ENCODE measurements at regions not wholly inside any gene's neighbourhood (a gene's known extent, or its start where the extent isn't known, plus 50 kb on each side); places are given as distances from the start of the nearest gene placed in this dataset.

- no peak for TF ChIP-seq CTCF (IDR thresholded peaks at IDR 0.05; ENCODE audit: low read depth, low read length)
- Histone ChIP-seq H3K9me3 (ENCODE audit: control insufficient read depth, insufficient read depth, low read length) (no peaks in the 10 kb centered on the region), H3K27ac (ENCODE audit: low read depth, low read length) (no peak overlapping the region), H3K27me3 (ENCODE audit: control insufficient read depth, insufficient read depth, low read length) (no peaks in the 10 kb centered on the region), H3K4me3 (ENCODE audit: low read depth, low read length) (no peak overlapping the region)
- POLR2A ChIA-PET, result no interaction called here
- DNase-seq (ENCODE audit: low read depth, low spot score), result no peak
- CTCF ChIA-PET, result no interaction called here
Measured at GRCh38 chr3:117744935-117745334, 1035.4 kb downstream of the TUSC7 start.

- ChIA-PET POLR2A (interaction anchor here (0.6 kb wide), 1 partner anchor 101 kb away, joined by 6 read pairs; no protein-coding TSS in a partner anchor), CTCF (no interaction called here)
- H3K27me3 ChIP-seq (ENCODE audit: control insufficient read depth, insufficient read depth, low read length), result no peaks in the 10 kb centered on the region
- DNase-seq (ENCODE audit: low read depth, low spot score), result no peak
- H3K9me3 ChIP-seq (ENCODE audit: control insufficient read depth, insufficient read depth, low read length), result no peaks in the 10 kb centered on the region
- no peak overlapping the region for H3K27ac ChIP-seq (ENCODE audit: low read depth, low read length)
- H3K4me3 ChIP-seq (ENCODE audit: low read depth, low read length), result no peak overlapping the region
- TF ChIP-seq CTCF (IDR thresholded peaks at IDR 0.05; ENCODE audit: low read depth, low read length), result no peak
Measured at GRCh38 chr3:117745516-117745915, 1035.9 kb downstream of the TUSC7 start.

- no peaks in the 10 kb centered on the region for H3K27me3 ChIP-seq (ENCODE audit: control insufficient read depth, insufficient read depth, low read length)
- ChIA-PET CTCF (no interaction called here), POLR2A (interaction anchor here (0.6 kb wide), 1 partner anchor 100 kb away, joined by 6 read pairs; no protein-coding TSS in a partner anchor)
- no peak for TF ChIP-seq CTCF (IDR thresholded peaks at IDR 0.05; ENCODE audit: low read depth, low read length)
- DNase-seq (ENCODE audit: low read depth, low spot score), result no peak
- H3K9me3 ChIP-seq (ENCODE audit: control insufficient read depth, insufficient read depth, low read length), result no peaks in the 10 kb centered on the region
- no peak overlapping the region for H3K27ac ChIP-seq (ENCODE audit: low read depth, low read length)
- H3K4me3 ChIP-seq (ENCODE audit: low read depth, low read length), result no peak overlapping the region
Measured at GRCh38 chr3:117746066-117746465, 1036.5 kb downstream of the TUSC7 start.

GRCh38 chr3:117748131-117748530 is 1038.6 kb downstream of the TUSC7 start:
- Histone ChIP-seq H3K4me3 (ENCODE audit: low read depth, low read length) (no peak overlapping the region), H3K27me3 (ENCODE audit: control insufficient read depth, insufficient read depth, low read length) (no peaks in the 10 kb centered on the region), H3K9me3 (ENCODE audit: control insufficient read depth, insufficient read depth, low read length) (no peaks in the 10 kb centered on the region), H3K27ac (ENCODE audit: low read depth, low read length) (no peak overlapping the region)
- POLR2A ChIA-PET, result no interaction called here
- CTCF ChIA-PET, result no interaction called here
- no peak for DNase-seq (ENCODE audit: low read depth, low spot score)
- TF ChIP-seq CTCF (IDR thresholded peaks at IDR 0.05; ENCODE audit: low read depth, low read length), result no peak

GRCh38 chr3:117750674-117751269 is 1041.2 kb downstream of the TUSC7 start:
- H3K27me3 ChIP-seq (ENCODE audit: control insufficient read depth, insufficient read depth, low read length), result no peaks in the 10 kb centered on the region
- no peaks in the 10 kb centered on the region for H3K9me3 ChIP-seq (ENCODE audit: control insufficient read depth, insufficient read depth, low read length)
- no peak overlapping the region for H3K27ac ChIP-seq (ENCODE audit: low read depth, low read length)
- no peak for TF ChIP-seq CTCF (IDR thresholded peaks at IDR 0.05; ENCODE audit: low read depth, low read length)
- ChIA-PET POLR2A (no interaction called here), CTCF (interaction anchor here (0.6 kb wide), 2 partner anchors 19 to 247 kb away, joined by 3 to 6 read pairs; no protein-coding TSS in a partner anchor)
- H3K4me3 ChIP-seq (ENCODE audit: low read depth, low read length), result no peak overlapping the region
- DNase-seq (ENCODE audit: low read depth, low spot score), result no peak
